COLO668 (cell line): ENCODE measurements at regions not wholly inside any gene's neighbourhood (a gene's known extent, or its start where the extent isn't known, plus 50 kb on each side); places are given as distances from the start of the nearest gene placed in this dataset.

ENCODE experiments used
- DNase-seq: peaks from one replicate; lab custom pipeline; 2025; ENCODE audit not compliant: unreplicated experiment; lab: John Stamatoyannopoulos, UW

DNA sequence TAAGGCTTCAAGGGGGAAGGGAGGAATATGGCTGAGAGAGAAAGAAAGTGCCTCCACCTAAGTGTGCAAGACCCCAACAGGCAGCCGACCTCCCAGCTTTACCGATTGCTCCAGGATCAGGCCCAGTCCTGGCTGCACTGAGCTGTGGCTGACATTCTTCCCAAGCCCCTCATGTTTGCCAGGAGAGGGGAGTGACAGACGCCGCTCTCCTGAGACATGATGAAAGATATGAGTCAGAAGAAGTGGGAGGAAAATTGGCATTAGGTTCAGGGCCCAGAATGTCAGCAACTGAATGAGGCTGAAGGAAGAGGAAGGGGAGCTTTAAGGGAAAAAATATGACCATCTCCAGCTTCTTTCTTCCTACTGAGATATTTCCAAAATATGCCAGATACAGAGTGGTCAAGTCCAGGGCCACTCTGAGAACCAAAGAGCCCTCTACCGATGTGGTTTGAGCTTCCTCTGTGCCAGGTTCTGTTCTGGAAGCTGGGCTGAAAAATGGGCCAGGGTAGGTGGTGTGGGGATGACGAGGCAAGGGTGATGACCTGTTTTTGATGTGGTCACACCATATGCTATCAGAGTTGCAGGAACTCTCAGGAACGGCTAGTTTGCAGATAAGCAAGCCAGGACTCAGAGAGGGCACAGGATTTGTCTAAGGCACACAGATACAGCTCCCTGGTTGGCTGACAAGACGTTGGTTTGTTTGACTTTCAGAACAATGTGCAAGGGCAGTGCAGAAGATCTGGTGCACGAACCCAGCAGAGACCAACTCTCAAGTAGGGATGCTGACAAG is 176.7 kb downstream of the SOX9 start:
- DNase-seq = no peak

GRCh38 chr17:72299100-72299499 is 178.3 kb downstream of the SOX9 start:
- no peak for DNase-seq

GRCh38 chr17:72299592-72299991 is 178.8 kb downstream of the SOX9 start:
- no peak for DNase-seq

GRCh38 chr17:72301887-72302286 is 181.1 kb downstream of the SOX9 start:
- DNase-seq = no peak

DNA sequence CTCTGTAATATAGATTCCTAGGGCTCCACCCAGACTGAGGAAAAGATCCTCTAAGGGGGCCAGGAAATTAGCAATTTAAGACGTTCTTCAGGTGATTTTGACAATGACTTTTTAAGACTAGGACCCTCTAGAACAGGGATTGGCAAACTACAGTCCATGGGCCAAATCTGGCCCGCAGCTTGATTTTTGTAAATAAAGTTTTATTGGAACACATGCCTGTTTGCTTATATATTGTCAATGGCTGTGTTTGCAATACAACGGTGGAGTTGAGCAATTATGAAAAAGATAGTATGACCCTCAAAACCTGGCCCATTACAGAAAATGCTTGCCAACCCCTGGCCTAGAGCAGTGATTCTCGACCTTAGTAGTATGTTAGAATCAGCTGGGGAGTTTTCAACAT is 181.9 kb downstream of the SOX9 start:
- DNase-seq = no peak

GRCh38 chr17:72303787-72304733 is 183.2 kb downstream of the SOX9 start:
- no peak for DNase-seq

DNA sequence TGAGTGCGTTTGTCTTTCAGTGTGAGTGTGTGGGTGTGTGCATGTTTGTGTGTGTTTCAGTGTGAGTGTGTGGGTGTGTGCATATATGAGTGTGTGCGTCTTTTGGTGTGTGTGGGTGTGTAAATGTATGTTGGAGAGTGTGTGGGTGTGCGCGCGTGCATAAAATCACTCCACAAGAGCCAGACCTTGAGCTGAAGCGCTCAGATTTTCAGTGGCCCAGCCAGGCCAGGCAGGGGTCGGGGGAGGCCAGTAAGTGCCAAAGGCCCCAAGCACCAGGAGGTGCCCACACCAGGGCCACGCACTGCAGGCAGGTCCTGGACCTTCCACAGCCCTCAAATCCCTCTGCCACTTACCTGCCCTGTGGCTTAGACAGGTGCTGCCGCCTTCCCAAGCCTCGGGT is 184.0 kb downstream of the SOX9 start:
- DNase-seq = no peak

GRCh38 chr17:72305472-72305871 is 184.7 kb downstream of the SOX9 start:
- DNase-seq = no peak

DNA sequence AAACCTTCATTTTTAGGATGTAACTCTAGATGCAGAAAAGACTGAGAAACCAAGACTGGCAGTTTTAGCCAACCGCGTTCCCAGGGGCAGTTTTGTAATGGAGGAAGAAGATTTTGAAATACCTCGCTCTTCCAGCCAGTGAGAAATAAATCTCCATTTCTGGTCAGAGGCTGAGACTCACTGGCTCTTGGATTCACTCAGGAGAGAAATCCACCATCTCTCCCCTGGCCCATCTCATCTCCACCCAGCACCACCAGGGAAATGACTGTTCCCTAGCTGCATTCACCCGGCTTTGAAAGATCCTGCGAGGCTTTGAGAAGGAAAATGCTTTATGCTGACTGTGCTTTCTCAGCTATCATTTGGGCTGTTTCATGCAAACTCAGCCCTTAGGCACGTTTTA is 185.2 kb downstream of the SOX9 start:
- no peak for DNase-seq

DNA sequence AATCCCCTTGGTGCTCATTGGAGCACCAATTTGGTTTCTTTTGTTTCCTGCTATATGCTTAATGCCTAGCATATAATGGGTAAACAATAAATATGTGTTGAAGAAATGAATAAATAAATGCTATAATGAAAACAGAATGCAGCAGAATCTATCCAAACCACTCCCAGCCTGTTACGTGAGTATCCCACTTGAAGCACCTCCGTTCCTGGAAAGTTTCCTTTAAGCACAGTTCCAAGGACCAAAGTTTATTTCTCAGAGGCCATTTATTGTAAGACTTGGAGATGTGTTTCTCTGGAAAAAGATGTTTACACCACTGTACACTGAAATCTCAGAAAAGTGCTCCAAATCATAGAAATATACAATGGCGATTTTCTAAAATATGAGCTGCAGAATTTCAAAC is 187.0 kb downstream of the SOX9 start:
- DNase-seq = no peak

DNA sequence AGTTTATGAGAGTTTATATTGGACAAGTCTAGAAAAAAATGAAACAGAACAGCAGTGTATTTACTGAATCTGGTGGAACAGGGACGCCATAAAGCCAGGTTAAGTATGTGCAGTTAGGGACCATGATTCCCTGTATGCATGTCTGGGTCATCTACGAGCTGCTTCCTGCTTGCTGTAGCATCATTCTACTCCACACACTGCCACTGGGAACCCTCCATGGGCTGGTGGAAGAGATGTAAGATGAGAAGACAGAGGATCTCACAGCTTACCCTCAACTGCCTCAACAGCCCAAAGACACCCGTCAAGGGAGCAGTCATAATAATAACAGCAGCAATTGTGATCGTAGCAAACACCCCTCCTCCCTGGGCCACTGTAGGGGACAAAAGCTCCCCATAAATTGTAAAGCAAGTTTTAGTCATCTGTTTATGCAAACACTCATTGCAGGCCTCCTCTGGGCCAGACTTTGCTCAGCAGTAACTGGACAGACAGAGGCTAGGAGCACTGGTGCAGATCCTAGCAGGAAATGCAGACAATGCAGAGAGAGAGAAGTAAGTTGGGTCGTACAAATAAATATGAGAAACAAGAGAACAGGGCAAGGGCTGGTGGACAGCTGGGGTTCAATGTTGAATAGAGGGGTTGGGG is 188.0 kb downstream of the SOX9 start:
- DNase-seq = peak; percentile 26

- no peak for DNase-seq
Measured at GRCh38 chr17:72311004-72311403, 190.2 kb downstream of the SOX9 start.

DNA sequence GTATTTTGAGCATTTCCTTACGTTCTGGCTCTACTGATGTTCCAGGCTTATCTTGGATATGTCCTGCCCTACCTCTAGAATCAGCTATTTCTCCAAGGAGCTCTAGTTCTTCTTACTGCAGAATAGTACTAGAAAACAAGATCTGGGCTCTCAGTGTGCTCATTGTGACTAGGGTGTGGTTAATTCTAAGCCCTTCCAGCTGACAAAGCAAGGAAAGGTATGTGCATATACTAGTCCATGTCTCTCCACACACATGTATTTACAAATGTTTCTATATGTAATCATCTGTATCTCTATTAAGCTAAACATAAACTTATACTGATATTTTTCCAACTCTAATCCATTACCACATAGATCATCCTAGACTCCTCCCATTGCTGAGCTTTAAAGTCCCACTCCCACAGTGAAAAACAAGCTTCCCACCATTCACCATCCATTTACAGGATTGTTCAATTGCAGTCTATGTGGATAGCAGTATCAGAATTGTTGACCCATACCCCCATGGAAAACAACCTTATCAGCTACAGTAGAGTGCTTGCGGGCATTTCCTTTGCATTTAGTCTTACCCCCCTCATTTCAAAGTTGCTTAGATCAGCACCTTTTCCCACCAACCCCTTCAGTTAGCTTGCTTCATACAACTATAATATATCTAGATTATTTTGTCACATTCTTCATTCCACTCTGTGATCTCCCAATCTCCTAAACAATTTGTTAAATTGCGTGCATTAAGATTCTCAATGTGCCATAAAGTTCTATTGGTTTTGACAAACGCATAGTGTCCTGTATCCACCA is 194.5 kb downstream of the SOX9 start:
- DNase-seq = no peak

- DNase-seq = no peak
Measured at GRCh38 chr17:72318131-72318530, 197.3 kb downstream of the SOX9 start.

GRCh38 chr17:72321896-72322295 is 201.1 kb downstream of the SOX9 start:
- no peak for DNase-seq

DNA sequence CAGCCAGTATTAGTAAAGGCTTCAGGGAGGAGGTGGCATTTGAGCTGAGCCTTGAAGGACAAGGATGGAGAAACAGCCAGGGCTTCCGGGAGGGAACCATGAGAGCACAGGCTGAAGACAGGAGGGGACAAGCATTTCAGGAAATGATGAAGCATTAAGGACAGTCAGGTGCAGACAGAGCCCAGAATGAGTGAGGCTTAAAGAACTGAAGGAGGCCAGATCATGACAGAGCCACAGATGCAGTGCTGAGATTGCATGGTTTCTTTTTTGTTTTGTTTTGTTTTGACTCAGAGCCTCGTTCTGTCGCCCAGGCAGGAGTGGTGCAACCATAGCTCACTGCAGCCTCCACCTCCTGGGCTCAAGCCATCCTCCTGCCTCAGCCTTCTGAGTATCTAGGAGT is 211.5 kb downstream of the SOX9 start:
- DNase-seq = no peak

- no peak for DNase-seq
Measured at GRCh38 chr17:72333570-72333969, 212.8 kb downstream of the SOX9 start.

DNA sequence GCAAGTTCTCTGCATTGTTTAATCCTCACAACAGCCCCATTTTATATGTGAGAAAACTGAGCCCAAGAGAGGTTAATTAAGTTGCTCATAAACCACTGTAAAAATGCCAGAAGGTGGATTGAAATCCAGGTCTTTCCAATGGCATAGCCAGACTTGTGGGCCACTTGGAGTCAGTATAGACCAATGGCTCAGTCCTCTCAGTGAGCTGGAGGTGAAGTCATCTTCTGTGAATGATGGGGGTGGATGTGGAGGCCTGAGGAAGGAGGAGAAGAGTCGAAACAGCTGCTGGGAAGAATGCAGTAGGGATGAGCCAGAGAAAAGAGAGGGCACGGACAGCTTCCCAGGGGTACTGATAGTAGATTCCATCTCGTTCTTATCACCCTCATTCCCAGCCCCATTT is 213.4 kb downstream of the SOX9 start:
- no peak for DNase-seq

DNA sequence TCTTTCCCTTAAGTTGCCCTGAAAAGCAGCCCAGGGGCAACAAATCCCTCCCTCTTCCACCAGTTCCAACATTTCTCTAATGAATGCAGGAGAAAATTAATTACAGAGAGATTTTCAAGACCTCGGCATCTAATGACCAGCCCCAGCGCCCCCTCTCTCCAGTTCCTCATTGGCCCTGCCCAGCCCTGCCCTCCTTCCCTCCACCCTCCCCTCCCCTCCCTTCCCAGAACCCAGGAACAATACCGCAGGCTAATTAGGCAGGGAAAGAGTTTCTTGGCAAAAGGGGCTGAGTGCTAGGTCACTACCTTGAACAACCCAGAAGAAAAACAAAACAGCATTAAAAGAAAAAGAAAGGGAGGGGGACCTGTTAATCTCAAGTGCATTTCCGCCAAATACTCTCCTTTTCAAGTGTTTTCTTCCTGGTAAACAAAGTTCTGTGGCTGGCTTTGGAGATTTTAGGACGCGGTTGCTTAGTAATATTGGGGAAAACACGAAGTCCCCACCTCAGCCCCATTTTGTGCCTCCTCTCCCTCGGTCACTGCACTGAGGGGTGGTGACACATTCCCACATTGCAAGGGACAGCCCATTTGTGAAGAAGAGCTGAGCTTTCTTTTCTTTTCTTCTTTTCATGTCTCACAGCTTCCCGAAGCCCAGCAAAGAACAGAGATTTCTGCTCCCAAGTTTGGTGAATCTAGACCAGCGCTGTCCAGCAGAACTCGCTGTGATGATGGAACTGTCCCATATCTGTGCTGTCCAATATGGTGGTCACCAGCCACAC is 215.4 kb downstream of the SOX9 start:
- no peak for DNase-seq

GRCh38 chr17:72336804-72337070 is 215.9 kb downstream of the SOX9 start:
- no peak for DNase-seq
